ENCODE measurements at regions not wholly inside any gene's neighbourhood (a gene's known extent, or its start where the extent isn't known, plus 50 kb on each side); places are given as distances from the start of the nearest gene placed in this dataset.

DNA sequence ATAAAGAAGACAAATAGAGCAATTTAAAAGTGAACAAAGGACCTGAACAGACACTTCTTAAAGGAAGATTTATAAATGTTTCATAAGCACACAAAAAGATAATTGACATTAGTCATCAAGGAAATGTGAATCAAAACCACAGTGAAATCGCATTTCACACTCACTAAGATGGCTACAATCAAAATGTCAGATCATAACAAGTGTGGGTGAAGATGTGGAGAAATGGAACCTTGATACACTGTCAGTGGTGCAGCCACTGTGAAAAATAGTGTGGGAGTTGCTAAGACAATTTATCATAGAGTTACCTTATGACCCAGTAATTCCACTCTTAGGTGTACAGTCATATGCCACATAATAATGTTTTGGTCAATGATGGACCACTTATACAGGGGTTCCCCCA lies 54.5 kb upstream of the HTR4 start:
- DNase-seq (ENCODE audit: low read depth): no peak

- DNase-seq (ENCODE audit: low read depth): no peak
Measured at GRCh38 chr5:148711961-148712360, 57.6 kb upstream of the HTR4 start.

DNA sequence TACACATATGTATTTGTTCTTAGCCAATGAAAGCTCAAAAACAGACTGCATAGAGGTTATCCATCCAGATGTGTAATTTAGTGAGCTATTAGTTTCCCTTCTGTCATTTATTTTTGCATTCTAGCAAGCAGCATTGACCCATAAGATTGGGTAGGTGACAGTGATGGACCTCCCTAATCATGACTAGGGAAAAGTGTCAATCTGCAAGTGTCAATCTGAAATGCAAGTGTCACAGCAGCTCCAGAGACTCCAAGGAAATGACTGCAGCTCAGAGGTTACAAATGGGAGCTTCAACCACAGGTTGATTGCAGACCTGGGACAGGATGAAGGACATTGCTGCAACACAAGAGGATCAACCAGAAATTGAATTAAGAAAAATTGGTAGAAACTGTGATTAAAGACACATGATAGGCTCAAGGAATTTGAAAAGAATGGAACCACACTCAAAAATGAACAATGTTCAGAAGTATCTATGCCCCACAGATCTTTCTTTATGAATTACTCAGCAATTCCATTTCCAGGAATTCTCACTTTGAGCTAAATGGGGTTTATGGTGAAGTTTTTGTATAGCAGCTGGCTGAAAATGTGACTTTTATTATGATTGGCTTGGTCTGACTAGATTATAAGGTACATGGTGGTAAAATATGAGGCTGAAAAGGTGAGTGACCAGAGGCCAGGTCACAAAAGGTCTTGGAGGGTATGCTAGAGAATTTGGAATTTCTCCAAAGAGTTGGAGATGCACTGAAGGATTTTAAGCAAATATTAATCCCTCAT lies 59.6 kb upstream of the HTR4 start:
- no peak for DNase-seq (ENCODE audit: low read depth)

- no peak for DNase-seq (ENCODE audit: low read depth)
Measured at GRCh38 chr5:148716716-148717115, 62.4 kb upstream of the HTR4 start.

- DNase-seq (ENCODE audit: low read depth): no peak
Measured at GRCh38 chr5:148717668-148718067, 63.3 kb upstream of the HTR4 start.

- DNase-seq (ENCODE audit: low read depth): no peak
Measured at GRCh38 chr5:148719605-148720004, 65.3 kb upstream of the HTR4 start.

DNA sequence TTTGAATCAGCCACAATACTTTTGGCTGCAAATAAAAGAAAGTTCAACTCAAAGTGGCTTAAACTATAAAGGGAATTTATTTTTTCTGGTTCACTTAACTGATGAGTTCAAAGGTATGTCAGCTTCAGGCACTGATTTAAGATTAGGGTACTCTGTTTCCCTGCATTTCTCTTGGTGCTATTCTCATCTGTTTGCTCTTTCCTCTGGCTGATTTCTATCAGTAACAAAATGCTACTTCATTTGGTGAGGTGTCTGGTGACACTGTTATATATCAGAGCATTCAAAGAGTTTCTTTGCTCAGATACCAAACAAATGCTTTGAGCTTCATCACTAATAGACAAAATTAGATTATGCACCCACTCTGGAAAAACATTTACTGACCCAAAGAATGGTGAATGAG lies 65.9 kb upstream of the HTR4 start:
- no peak for DNase-seq (ENCODE audit: low read depth)

- DNase-seq (ENCODE audit: low read depth): no peak
Measured at GRCh38 chr5:148723143-148723542, 68.8 kb upstream of the HTR4 start.

DNA sequence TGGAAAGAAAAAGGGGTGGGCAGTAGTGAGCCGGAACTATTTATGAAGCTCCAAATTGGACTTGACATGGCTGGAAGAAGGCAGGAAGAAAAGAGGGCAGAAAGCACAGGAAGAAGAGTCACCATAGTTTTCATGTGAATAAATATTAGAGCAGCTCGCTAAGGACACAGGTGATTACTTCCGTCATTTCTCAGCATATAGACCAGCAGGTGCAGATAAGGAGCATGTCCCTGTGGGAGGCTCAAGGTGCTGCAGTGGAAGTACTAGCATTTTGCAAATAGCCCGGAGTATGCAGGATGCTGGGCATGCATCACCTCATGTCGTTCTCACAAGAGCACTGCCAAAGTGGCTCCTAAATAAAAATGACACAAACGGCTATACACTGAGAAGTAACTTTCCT lies 71.3 kb upstream of the HTR4 start:
- no peak for DNase-seq (ENCODE audit: low read depth)

GRCh38 chr5:148729182-148729581 lies 74.9 kb upstream of the HTR4 start:
- DNase-seq (ENCODE audit: low read depth): peak; percentile 42

DNA sequence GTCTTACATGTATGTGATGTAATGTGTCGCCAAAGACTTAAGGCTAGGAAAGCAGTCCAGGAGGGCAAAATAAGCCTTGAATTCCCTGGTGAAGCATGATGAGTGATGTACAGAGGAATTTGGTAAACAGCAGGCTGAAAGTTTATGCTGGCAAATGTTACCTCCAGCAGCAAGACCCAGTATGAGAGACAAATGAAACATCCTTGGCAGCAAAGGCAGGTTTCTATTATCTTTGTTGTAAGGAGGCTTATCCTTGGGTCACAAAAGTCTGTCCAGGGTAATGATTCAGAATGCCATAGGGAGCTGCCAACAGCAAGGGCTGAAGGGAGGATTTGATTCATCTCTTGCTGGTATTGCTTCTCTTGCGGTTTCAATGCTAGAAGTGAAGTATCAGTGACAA lies 75.9 kb upstream of the HTR4 start:
- DNase-seq (ENCODE audit: low read depth): peak; percentile 49

DNA sequence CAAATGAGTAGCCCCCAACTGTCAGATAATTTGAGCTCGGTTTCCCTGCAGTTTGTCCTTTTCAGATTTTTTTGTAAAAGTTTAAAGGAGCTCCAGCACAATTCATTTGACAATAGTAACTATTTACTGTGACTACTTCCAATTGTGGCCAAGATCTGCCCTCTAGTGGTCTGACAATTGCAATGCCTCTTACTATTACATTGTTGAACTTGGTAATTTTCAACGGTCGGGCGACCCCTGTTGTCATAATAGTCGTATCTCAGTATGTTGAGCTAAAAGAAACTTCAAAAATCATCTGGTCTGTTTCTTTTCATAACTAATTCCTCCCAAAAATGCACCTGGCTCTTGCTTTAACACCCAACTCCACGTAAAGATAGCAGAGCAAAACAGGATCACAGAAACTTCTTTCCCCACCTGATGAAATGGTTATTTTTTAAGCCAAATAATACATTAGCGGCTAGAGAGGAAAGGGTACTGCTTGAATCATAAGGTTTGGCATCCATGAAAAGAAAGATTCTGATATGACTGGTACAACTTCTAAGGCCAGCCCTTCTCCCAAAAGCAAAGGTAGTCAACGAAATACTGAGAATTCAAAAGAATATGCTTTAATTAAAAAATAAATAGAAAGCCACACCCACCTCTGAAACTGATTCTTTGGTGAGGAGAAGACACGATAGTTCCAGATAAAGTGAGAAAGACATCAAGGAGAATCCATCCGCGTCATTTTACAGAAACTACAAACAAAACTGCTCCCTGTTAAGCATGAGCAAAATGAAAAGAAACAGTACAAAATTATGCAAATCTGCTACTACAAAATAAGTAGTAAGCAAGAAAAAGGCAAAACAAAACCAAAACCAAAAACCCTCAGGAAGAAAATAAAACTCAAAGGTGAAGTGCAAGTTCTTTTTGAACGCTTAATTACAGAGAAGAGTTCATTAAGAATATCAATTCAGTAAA lies 76.9 kb upstream of the HTR4 start:
- peak; percentile 89 for DNase-seq (ENCODE audit: low read depth)

DNA sequence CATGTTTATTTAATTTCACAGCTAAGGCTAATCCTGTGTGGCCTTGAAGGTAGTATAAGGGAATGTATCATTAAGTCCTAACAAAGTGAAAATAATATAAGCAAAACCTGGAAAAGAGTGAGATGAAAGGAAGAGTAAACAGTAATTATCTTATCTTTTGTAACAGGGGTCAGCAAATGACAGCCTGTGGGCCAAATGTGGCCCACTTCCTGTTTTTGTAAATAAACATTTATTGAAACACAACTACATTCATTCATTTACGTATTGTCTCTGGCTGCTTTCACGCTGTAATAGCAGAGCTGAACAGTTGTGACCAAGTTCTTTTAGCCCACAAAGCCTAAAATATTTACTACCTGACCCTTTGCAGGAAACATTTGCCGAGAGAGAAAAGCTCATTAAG lies 78.4 kb upstream of the HTR4 start:
- no peak for DNase-seq (ENCODE audit: low read depth)

DNA sequence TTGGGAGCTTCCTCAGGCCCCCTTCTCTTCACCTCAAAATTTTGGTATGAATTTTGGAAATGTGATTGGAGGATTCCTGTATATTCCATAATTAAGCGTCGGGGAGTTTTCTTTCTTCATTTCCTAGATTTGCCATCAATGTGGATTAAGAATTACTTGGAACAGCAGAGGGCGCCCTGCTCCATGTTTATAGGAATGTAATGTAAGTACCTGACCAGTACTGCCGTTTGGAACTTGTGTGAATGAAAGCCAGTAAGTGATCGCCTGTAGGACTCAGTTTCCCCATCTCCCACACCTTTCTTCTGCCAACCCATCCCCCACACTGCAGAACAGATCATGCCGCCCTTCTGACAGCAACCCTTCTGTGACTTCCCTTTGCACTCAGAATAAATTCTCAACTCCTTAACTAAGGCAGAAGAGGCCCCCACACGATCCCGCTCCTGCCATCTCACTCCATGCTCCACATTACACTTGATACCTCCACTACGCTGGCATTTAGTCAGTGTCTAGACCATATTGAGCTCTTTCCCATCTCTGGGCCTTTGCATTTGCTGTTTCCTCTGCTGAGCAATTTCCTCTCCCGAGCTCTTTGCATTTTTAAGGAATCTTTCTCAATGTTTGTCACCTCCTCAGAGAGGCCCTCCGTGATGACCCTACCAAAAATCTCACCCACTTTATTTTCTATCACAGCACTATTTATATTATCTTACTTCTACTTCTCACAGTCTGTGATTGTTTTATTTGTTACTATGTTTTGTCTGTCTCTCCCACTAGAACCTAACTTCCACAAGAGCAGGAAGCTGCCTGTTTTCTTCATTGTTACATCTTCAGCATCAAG lies 79.5 kb upstream of the HTR4 start:
- DNase-seq (ENCODE audit: low read depth): peak; percentile 89

- DNase-seq (ENCODE audit: low read depth): peak; percentile 34
Measured at GRCh38 chr5:148734518-148734917, 80.2 kb upstream of the HTR4 start.

- peak; percentile 21 for DNase-seq (ENCODE audit: low read depth)
Measured at GRCh38 chr5:148735301-148735835, 81.0 kb upstream of the HTR4 start.

- no peak for DNase-seq (ENCODE audit: low read depth)
Measured at GRCh38 chr5:148739023-148739422, 84.7 kb upstream of the HTR4 start.

DNA sequence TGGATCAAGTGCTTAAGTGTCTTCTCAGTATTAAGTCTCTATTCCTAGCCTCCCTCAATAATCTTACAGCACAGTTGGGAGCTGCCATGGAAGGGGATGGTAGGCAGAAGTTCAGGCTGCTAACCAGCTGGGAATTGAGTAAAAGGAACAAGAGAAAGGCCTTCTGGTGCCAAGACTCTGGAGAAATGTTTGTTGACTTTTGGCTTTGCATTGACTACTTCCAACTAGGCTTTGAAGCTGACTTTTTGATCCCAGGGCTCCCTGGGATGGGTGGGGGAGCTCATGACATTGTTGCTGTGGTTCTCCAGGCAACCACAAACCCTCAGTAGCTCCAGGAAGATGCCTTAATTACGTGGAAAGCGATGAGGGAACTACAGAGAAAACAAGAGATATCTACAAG lies 85.2 kb upstream of the HTR4 start:
- DNase-seq (ENCODE audit: low read depth): no peak

DNA sequence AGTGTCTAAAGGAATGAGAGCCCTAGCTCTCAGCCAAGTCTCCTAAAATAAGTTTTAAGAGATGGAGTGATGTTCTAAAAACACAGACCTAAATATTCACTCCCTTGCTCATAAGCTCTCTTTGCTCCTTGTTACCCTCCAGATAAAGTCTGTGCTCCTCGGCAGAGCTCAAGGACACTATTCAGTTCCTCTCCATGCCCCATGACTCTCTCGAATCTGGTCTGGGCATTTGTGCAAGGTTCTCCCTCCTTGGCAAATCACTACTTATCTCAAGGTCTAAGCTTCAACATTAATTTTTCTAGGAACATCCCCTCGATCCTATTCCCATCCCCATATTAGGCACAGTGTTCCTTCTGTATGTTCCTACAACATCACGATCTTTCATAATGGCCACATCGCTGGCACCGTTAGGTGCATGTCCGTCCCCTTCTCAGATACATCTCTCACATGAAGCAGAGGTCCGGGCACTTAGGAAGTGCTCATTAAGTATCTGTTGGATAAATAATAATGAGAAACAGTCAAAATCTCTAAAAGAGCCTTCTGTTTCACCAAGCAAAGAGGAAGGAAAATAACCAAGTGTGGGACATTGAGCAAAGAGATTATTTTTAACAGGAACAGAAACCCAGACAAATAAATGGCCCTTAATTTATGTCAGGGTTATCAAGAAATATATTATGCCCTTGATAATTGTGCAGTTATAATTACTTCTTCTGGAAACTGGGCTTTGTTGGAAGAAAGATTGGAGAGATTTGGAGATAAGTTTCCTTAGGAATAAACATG lies 85.9 kb upstream of the HTR4 start:
- no peak for DNase-seq (ENCODE audit: low read depth)

- peak; percentile 78 for DNase-seq (ENCODE audit: low read depth)
Measured at GRCh38 chr5:148740966-148741742, 85.3 kb upstream of the ADRB2 start.

Data from ELR (cell line).